Activated naive CD4-positive, alpha-beta T cell treated with anti-CD3 and anti-CD28 coated beads, Interleukin-2, amount 10 ng/mL, durations not matched to agents 7 days and 5 days (primary cell): ENCODE measurements at regions not wholly inside any gene's neighbourhood (a gene's known extent, or its start where the extent isn't known, plus 50 kb on each side); places are given as distances from the start of the nearest gene placed in this dataset.

Source experiments
- CTCF ChIA-PET: fragments of 350-600 bp; sonication (Branson Sonifier 250); formaldehyde crosslinking; loops from one replicate; lab custom pipeline; 2021; ENCODE audit warnings: antibody characterized with exemption; lab: Charles Lee
- DNase-seq: peaks from one replicate; pipeline ENCODE4 v3.0.0-alpha.2; 2020
- H3K27ac Mint-ChIP-seq: one replicate; pipeline ENCODE4 v1.8.0; 2021; ENCODE audit warnings: mild to moderate bottlenecking, moderate library complexity, mixed read lengths
- H3K27me3 Mint-ChIP-seq: one replicate; pipeline ENCODE4 v1.8.0; 2021; ENCODE audit warnings: mild to moderate bottlenecking, mixed read lengths
- H3K36me3 Mint-ChIP-seq: one replicate; pipeline ENCODE4 v1.8.0; 2021; ENCODE audit warnings: mixed read lengths
- H3K4me1 Mint-ChIP-seq: one replicate; pipeline ENCODE4 v1.8.0; 2021; ENCODE audit warnings: mixed read lengths
- H3K4me3 Mint-ChIP-seq: one replicate; pipeline ENCODE4 v1.8.0; 2021; ENCODE audit warnings: mild to moderate bottlenecking, moderate library complexity, mixed read lengths
- H3K9me3 Mint-ChIP-seq: one replicate; pipeline ENCODE4 v1.8.0; 2021; ENCODE audit warnings: mixed read lengths

DNA sequence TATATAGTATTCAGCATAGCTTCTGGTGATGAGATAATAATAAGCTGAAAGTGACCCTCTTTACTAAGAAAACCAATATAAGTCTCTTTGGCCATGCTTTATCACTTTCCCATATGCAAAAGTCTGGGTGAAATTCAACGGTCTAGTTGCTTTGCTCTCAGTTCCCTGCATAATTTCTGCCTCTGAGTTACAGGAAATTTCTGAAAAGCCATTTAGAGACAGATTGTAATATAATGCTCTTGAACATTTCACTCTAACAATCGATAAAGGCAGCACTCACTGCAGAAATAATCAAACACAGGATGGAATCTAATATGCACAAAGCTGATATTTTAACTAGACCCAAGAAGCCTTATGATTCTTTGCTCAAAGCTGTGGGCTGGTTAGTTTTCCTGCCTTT is 100.1 kb upstream of the LIFR start:
- H3K4me1 Mint-ChIP-seq: no peaks in the 10 kb centered on the region
- H3K27ac Mint-ChIP-seq: no peak overlapping the region
- H3K36me3 Mint-ChIP-seq: no peaks in the 10 kb centered on the region
- H3K4me3 Mint-ChIP-seq: no peak overlapping the region
- CTCF ChIA-PET: interaction anchor here (0.7 kb wide), 1 partner anchor 204 kb away, joined by 3 read pairs; no protein-coding TSS in a partner anchor
- no peaks in the 10 kb centered on the region for H3K9me3 Mint-ChIP-seq
- peaks cover 4% of the 10 kb centered on the region for H3K27me3 Mint-ChIP-seq
- no peak for DNase-seq

DNA sequence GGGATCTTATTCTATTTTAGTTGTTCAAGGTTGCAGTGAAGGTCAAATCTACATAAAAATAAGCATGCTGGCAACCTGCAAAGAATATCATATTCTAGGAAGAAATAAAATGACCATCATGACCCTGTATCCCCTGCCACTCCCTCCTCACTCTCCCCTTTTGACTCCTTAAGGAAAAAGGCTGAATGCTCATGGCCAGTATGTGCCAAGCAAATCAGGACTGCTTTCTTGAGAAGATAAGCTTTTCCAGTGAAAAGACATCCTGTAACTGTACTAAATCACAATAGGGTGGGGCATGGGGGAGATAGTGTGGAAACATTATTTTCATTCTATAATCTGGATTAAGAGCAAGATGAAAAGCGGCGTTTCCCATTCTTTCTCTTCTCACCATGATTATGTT is 100.6 kb upstream of the LIFR start:
- DNase-seq: no peak
- Mint-ChIP-seq H3K27ac (no peak overlapping the region), H3K4me1 (no peaks in the 10 kb centered on the region), H3K4me3 (no peak overlapping the region), H3K36me3 (no peaks in the 10 kb centered on the region), H3K27me3 (peaks cover 4% of the 10 kb centered on the region), H3K9me3 (no peaks in the 10 kb centered on the region)
- CTCF ChIA-PET: no interaction called here

DNA sequence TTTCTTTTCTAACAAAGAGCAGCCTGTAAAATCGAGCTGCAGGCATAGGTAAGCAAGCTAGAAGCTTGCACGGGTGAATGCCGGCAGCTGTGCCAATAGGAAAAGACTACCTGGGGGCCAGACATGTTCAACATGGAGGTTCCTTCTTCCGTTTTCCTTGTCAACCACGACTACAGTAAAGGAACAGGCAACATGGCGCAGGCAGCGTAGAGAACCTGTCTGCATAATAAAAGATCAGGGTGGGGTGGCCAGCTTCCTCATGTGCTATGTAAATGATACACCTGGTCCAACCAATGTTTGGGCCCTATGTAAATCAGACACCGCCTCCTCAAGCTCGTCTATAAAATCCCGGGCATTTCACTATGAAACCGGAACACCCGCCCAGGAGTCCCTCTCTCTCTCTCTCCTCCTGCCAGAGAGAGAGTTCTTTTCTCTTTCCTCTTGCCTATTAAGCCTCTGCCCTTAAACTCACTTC is 103.8 kb upstream of the LIFR start:
- DNase-seq: no peak
- peaks cover 4% of the 10 kb centered on the region for H3K27me3 Mint-ChIP-seq
- H3K4me3 Mint-ChIP-seq: no peak overlapping the region
- no peaks in the 10 kb centered on the region for H3K36me3 Mint-ChIP-seq
- H3K9me3 Mint-ChIP-seq: no peaks in the 10 kb centered on the region
- H3K27ac Mint-ChIP-seq: no peak overlapping the region
- H3K4me1 Mint-ChIP-seq: no peaks in the 10 kb centered on the region
- CTCF ChIA-PET: interaction anchor here (0.6 kb wide), 1 partner anchor 32 kb away, joined by 3 read pairs; no protein-coding TSS in a partner anchor

DNA sequence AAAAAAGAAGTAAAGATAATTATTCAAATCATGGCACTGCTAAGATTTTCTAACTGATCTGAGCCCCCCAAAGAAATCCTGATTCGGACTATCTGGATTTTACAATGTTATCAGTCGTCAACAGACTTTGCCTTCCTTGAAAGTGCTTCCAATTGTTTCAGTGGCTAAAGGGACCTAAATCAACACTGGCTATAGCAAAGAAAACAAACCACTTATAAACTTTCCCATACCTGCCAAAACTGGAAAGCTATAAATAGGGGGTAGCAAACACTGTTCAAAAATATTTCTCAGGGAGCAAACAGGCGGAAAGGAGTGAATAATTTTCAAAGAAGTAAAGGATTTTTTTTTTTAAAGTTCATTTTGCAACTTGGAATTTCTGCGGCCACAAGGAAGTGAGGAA is 105.6 kb upstream of the LIFR start:
- no peaks in the 10 kb centered on the region for H3K36me3 Mint-ChIP-seq
- CTCF ChIA-PET: interaction anchor here (1.0 kb wide), 1 partner anchor 220 kb away, joined by 3 read pairs; no protein-coding TSS in a partner anchor

DNA sequence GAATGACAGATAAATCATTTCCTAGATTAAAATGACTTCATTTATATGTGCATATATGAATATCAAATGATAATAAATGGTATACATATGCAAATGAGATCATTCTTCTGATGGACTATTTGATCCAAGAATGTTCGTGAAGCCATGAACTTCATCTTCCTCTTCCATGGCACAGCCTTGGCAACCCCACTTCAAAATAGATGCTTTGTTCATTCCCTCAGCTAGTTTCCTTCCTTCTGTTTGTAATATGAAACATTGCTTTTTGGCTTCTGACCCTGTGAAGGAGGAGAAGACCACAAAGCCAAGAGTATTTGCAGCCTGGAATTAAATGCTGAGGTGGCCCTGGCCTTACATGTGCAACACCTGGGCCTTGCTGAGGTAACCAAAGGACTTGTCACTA is 106.8 kb upstream of the LIFR start:
- Mint-ChIP-seq H3K27ac (no peak overlapping the region), H3K4me1 (no peaks in the 10 kb centered on the region), H3K36me3 (no peaks in the 10 kb centered on the region), H3K4me3 (no peak overlapping the region), H3K27me3 (peaks cover 14% of the 10 kb centered on the region), H3K9me3 (no peaks in the 10 kb centered on the region)
- CTCF ChIA-PET: no interaction called here
- no peak for DNase-seq

More for the DNA sequence above, 105.6 kb upstream of the LIFR start:
- H3K4me3 Mint-ChIP-seq: no peak overlapping the region
- H3K27me3 Mint-ChIP-seq: peaks cover 14% of the 10 kb centered on the region
- no peak for DNase-seq
- no peaks in the 10 kb centered on the region for H3K4me1 Mint-ChIP-seq
- H3K9me3 Mint-ChIP-seq: no peaks in the 10 kb centered on the region
- H3K27ac Mint-ChIP-seq: no peak overlapping the region

DNA sequence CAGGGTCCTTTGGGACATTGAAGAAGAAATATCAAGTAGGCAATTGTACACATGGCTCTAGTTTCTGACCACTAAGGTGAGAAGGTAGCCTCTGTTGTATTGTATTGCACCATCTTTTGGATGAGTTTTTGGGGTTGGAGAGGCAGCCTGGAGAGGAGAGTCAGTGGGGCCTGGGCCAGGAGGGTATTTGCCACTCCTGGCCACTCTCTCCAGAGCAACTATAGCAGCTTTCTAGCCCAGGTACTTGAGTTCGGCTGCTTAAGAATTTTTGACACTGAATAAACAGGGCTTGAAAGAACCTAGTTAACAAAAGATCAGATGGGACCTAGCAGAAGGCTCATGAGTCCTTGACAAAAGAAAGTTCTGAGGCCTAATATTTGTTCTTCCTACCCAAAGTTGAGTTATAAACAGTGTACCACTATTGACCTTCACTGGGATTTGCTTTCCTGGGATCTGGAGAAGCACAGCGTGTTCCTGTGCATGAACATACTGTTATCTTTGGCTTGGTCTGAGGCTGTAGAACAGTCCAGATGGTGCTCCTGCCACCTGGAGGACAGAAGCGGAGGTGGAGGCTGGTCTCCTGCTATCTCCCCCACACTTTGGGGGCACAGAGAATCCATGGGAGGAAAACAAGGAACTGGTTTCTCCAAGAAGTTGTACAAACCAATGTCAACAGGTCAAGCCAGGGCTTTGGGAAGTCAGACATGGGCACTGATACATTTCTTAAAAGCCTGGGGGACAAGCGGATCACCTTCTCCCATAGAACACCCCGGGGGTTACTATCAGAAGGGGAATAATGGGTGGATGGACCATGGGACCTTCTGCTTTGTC is 110.4 kb upstream of the LIFR start:
- H3K4me1 Mint-ChIP-seq: no peaks in the 10 kb centered on the region
- peaks cover 12% of the 10 kb centered on the region for H3K27me3 Mint-ChIP-seq
- no peak overlapping the region for H3K4me3 Mint-ChIP-seq
- H3K9me3 Mint-ChIP-seq: no peaks in the 10 kb centered on the region
- no peak for DNase-seq
- no peaks in the 10 kb centered on the region for H3K36me3 Mint-ChIP-seq
- no peak overlapping the region for H3K27ac Mint-ChIP-seq
- CTCF ChIA-PET: interaction anchor here (2.3 kb wide), 1 partner anchor 225 kb away, joined by 15 read pairs; no protein-coding TSS in a partner anchor

DNA sequence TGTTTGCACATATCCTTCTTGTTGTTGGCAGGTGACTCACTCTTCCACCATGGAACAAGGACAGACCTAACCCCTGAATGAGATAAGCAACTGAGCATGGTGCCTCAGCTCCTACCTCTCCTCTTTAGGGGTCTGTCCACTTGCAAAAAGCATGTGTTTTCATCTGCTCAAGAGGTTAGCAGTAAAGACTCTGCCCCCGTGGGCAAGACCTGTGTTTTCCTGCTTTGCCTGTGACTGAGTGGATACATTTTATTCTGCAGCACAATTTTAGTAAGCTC is 111.0 kb upstream of the LIFR start:
- Mint-ChIP-seq H3K4me3 (no peak overlapping the region), H3K27me3 (peaks cover 14% of the 10 kb centered on the region), H3K27ac (no peak overlapping the region), H3K4me1 (no peaks in the 10 kb centered on the region), H3K36me3 (no peaks in the 10 kb centered on the region), H3K9me3 (no peaks in the 10 kb centered on the region)
- CTCF ChIA-PET: interaction anchor here (2.3 kb wide), 1 partner anchor 226 kb away, joined by 15 read pairs; no protein-coding TSS in a partner anchor
- DNase-seq: no peak

DNA sequence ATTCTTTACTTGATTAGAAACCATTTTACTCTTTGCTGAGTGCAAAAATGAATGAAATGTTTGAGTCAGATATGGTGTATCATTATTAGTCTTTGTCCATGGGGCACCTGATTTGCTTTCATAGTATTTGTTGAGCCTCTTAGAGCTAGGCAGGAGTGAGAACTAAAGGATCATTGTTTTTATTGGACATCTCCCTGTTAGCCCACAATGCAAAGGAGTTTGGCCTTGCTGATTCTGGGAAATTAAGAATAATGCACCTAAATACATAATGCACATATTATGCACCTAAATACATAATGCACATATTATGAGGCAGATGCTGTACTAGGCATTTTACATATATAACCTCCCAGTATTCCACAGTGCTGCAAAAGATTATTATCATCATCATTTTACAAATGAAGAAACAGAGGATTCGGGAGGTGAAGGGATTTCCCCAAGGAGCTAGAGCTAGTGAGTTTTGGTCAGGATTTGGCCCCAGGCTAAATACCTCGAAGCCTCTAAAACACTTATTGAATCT is 113.0 kb upstream of the LIFR start:
- CTCF ChIA-PET: interaction anchor here (2.3 kb wide), 1 partner anchor 228 kb away, joined by 15 read pairs; no protein-coding TSS in a partner anchor
- Mint-ChIP-seq H3K27me3 (peaks cover 14% of the 10 kb centered on the region), H3K4me1 (no peaks in the 10 kb centered on the region), H3K9me3 (no peaks in the 10 kb centered on the region), H3K4me3 (no peak overlapping the region), H3K27ac (no peak overlapping the region), H3K36me3 (no peaks in the 10 kb centered on the region)
- DNase-seq: no peak

DNA sequence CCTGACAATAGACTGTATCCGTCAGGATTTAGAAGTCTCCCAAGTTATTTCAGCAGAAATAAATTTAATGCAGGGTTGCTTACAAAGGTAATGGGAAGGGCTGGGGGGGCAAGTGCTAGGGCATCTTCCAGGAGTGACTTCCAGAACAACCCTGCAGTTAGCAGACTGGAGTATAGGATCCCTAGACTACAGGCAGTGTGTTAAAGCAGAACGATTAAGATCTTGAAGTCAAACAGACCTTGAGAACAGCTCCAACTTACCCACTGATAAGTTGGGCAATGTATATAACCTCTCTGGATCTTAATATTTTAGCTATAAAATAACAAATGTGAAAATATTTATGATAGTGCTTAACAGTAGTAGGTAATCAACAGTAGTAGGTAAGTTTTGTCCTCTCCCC is 113.6 kb upstream of the LIFR start:
- H3K27me3 Mint-ChIP-seq: peaks cover 14% of the 10 kb centered on the region
- H3K9me3 Mint-ChIP-seq: no peaks in the 10 kb centered on the region
- no peak for DNase-seq
- H3K27ac Mint-ChIP-seq: no peak overlapping the region
- no peaks in the 10 kb centered on the region for H3K4me1 Mint-ChIP-seq
- H3K36me3 Mint-ChIP-seq: no peaks in the 10 kb centered on the region
- H3K4me3 Mint-ChIP-seq: no peak overlapping the region
- CTCF ChIA-PET: no interaction called here

DNA sequence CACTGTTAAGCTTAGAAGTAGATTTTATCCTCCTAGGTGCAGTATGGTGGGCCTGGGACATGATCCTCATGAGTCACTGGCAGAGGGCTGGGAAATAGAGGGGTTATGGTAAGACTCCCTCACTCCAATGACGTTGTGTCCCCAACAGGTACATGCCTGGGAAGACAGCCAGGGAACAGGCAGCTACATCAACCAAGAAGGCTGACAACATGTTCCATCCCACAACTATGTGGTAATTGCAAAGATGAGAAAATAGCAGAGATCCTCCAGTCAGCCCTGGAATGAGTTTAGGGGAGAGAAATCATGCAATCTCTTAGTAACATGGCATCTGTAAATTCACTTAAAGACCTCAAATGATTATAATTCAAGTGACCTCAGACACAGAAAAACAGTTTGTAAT is 114.4 kb upstream of the LIFR start:
- H3K4me1 Mint-ChIP-seq: no peaks in the 10 kb centered on the region
- H3K27me3 Mint-ChIP-seq: peaks cover 11% of the 10 kb centered on the region
- no peaks in the 10 kb centered on the region for H3K36me3 Mint-ChIP-seq
- no peak overlapping the region for H3K27ac Mint-ChIP-seq
- CTCF ChIA-PET: no interaction called here
- no peaks in the 10 kb centered on the region for H3K9me3 Mint-ChIP-seq
- H3K4me3 Mint-ChIP-seq: no peak overlapping the region
- DNase-seq: no peak

DNA sequence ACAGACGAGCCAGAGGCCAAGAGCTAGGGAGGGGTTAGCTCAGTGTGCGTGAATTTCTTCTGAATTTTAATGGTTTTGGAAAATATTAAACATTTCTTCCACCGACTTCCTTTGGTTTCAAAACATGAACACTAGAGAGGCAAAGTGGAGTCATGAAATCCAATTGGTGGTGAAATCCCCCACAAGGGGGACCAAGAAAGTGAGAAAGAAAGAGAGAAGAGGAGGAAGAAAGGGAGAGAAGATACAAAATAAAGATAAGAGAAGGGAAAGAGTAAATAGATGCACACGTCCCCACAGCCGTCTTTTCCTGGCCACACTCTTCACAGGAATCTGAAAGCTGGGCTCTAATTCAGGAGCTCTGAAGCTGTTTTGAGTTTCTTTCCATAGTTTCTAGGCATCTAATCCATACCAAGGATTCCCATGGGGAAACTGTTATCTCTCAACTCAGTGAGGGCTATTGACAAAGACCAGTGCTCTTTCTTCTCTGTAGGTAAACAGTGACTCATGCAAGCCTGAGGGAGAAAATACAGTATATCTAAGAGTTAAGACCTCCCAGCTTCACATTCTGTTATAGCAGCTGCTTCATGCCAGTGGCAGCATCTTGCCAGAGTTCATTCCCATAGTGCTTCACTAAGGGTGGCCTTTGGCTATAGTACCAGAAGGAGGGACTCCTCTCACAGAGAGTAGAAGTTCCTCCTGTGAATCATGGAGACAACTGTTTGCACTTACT is 115.8 kb upstream of the LIFR start:
- no peaks in the 10 kb centered on the region for H3K9me3 Mint-ChIP-seq
- H3K27me3 Mint-ChIP-seq: peaks cover 4% of the 10 kb centered on the region
- H3K4me1 Mint-ChIP-seq: no peaks in the 10 kb centered on the region
- H3K36me3 Mint-ChIP-seq: no peaks in the 10 kb centered on the region
- no peak for DNase-seq
- H3K27ac Mint-ChIP-seq: no peak overlapping the region
- no peak overlapping the region for H3K4me3 Mint-ChIP-seq
- CTCF ChIA-PET: no interaction called here

DNA sequence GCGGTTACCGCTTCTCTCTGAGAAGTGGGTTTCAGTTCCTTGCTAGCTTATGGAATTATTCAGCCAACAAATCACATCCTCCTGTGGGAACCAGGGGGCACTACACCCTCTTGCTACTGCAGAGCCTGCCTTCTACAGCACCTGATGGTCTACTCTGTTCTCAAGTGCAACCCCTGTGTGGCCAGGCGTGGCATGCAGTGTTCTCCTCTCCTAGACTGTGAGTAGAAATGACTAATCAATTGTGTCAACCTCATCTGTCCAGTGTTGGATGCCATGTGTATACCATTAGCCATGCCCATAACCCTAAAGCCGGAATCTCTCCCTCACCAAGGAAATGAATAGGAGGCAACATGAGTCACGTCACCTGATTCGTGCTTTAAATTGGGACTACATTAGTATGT is 117.2 kb upstream of the LIFR start:
- Mint-ChIP-seq H3K27ac (no peak overlapping the region), H3K4me3 (no peak overlapping the region), H3K4me1 (no peaks in the 10 kb centered on the region), H3K36me3 (no peaks in the 10 kb centered on the region), H3K9me3 (no peaks in the 10 kb centered on the region), H3K27me3 (peaks cover 4% of the 10 kb centered on the region)
- no peak for DNase-seq
- CTCF ChIA-PET: interaction anchor here (0.6 kb wide), 1 partner anchor 1259 kb away, joined by 3 read pairs; no protein-coding TSS in a partner anchor

DNA sequence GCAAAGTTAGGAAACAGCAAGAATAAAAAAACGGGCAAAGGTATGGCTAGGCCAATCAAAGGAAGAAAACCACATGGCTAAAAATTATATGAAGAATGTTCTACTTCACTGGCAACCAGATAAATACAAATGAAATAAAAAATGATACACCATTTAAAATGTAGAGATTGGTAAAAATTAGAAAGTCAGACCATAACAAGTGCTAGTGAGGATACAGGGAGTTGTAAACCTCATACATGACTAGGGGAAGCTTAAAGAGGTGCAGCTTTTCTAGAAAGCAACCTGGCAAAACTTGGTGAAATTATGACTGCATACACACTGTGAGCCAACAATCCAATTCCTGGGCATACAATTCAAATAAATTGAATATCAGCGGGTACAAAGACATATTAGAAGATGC is 119.0 kb upstream of the LIFR start:
- DNase-seq: no peak
- Mint-ChIP-seq H3K27ac (no peak overlapping the region), H3K9me3 (no peaks in the 10 kb centered on the region), H3K36me3 (no peaks in the 10 kb centered on the region), H3K27me3 (peaks cover 4% of the 10 kb centered on the region), H3K4me1 (no peaks in the 10 kb centered on the region), H3K4me3 (no peak overlapping the region)
- CTCF ChIA-PET: interaction anchor here (1.2 kb wide), 1 partner anchor 233 kb away, joined by 3 read pairs; no protein-coding TSS in a partner anchor

DNA sequence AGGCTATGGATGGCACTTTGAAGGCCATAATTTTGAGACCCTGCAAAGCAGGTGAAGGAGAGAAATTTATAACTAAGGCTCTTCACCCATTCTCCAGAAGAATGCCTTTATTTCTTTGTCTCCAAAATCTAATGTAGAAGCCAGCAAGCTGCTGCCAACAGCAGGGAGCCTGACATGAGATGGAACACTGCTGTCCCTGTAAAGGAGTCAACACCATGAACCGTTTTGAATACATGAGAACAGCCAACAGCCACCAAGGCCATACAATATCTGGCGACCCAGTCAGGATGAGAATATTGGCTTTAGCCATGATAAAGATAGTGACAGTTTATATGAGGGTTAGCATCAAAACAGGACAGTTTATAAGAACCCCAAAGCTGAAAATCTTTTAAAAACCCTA is 121.2 kb upstream of the LIFR start:
- DNase-seq: no peak
- no peaks in the 10 kb centered on the region for H3K27me3 Mint-ChIP-seq
- no peaks in the 10 kb centered on the region for H3K4me1 Mint-ChIP-seq
- H3K4me3 Mint-ChIP-seq: no peak overlapping the region
- H3K27ac Mint-ChIP-seq: no peak overlapping the region
- no peaks in the 10 kb centered on the region for H3K36me3 Mint-ChIP-seq
- H3K9me3 Mint-ChIP-seq: no peaks in the 10 kb centered on the region
- CTCF ChIA-PET: no interaction called here
